H1 (cell line): ENCODE measurements at regions not wholly inside any gene's neighbourhood (a gene's known extent, or its start where the extent isn't known, plus 50 kb on each side); places are given as distances from the start of the nearest gene placed in this dataset.

Experiments used
- CTCF ChIA-PET: fragments of 300-600 bp; sonication (Branson Sonifier 250); formaldehyde crosslinking; loops from one replicate; lab custom pipeline; 2021; ENCODE audit not compliant: partially characterized antibody; lab: Charles Lee
- POLR2A ChIA-PET: fragments of 300-600 bp; sonication (Branson Sonifier 250); formaldehyde crosslinking; loops from one replicate; lab custom pipeline; 2021; ENCODE audit warnings: inconsistent platforms; ENCODE audit not compliant: partially characterized antibody; lab: Charles Lee
- DNase-seq, 2 experiments: peaks; one replicate each; pipeline versions ENCODE4 v3.0.0 to v3.0.0-alpha.2; 2010 to 2022; ENCODE audit warnings: low spot score in 2 of 2, low read depth in 1 of 2, mixed read lengths in 1 of 2
- FAIRE-seq: peaks from 2 replicates; lab custom pipeline; 2011; peaks lifted over from hg19 to GRCh38; lab: Jason Lieb, UNC
- H2AFZ ChIP-seq: 2 replicates; pipeline ENCODE4 v1.8.1; 2012; ENCODE audit warnings: low read length, inconsistent platforms
- H2AK5ac ChIP-seq: 2 replicates; pipeline ENCODE4 v1.6.1; 2013; ENCODE audit warnings: low read depth, low read length
- H2BK120ac ChIP-seq: replicated peaks from 2 replicates; pipeline ENCODE3; 2013; ENCODE audit warnings: low read depth, low read length, inconsistent platforms
- H2BK12ac ChIP-seq: 2 replicates; pipeline ENCODE4 v1.6.1; 2013; ENCODE audit warnings: low read depth, low read length
- H2BK15ac ChIP-seq: 2 replicates; pipeline ENCODE4 v1.6.1; 2013; ENCODE audit warnings: low read length
- H2BK20ac ChIP-seq: 2 replicates; pipeline ENCODE4 v1.6.1; 2013; ENCODE audit warnings: low read length
- H2BK5ac ChIP-seq: 2 replicates; pipeline ENCODE4 v1.6.1; 2013; ENCODE audit warnings: low read depth, low read length
- H3K14ac ChIP-seq: 2 replicates; pipeline ENCODE4 v1.6.1; 2013; ENCODE audit warnings: inconsistent platforms; ENCODE audit not compliant: insufficient read length
- H3K18ac ChIP-seq: 2 replicates; pipeline ENCODE4 v1.6.1; 2013; ENCODE audit warnings: low read length; ENCODE audit errors: extremely low read depth
- H3K23ac ChIP-seq: 2 replicates; pipeline ENCODE4 v1.6.1; 2013; ENCODE audit warnings: inconsistent platforms; ENCODE audit not compliant: insufficient read length
- H3K23me2 ChIP-seq: 2 replicates; pipeline ENCODE4 v1.6.1; 2013; ENCODE audit warnings: low read depth, low read length
- H3K27ac ChIP-seq: 2 replicates; pipeline ENCODE4 v1.6.1; 2011; ENCODE audit warnings: low read depth, low read length, inconsistent platforms
- H3K27me3 ChIP-seq, 4 experiments: replicated peaks in 1 of 4; 1 replicate in 1 of 4; 2 replicates in 3 of 4; pipeline versions ENCODE4 v1.6.1 to v1.8.1; 2011 to 2013; ENCODE audit warnings: low read length in 3 of 4, mild to moderate bottlenecking in 3 of 4, inconsistent platforms in 2 of 4, mixed read lengths in 2 of 4, moderate library complexity in 1 of 4; ENCODE audit not compliant: control insufficient read depth in 3 of 4, insufficient read depth in 3 of 4; ENCODE audit errors: extremely low read depth in 1 of 4
- H3K36me3 ChIP-seq, 4 experiments: 2 replicates each; pipeline versions ENCODE4 v1.6.1 to v1.8.1; 2011 to 2013; ENCODE audit warnings: mild to moderate bottlenecking in 4 of 4, low read length in 3 of 4, moderate library complexity in 2 of 4, control low read depth in 1 of 4, inconsistent platforms in 1 of 4; ENCODE audit not compliant: insufficient read depth in 4 of 4, control insufficient read depth in 2 of 4
- H3K4ac ChIP-seq: replicated peaks from 2 replicates; pipeline ENCODE3; 2013; ENCODE audit warnings: low read length, low read depth, mixed read lengths, inconsistent platforms; ENCODE audit not compliant: insufficient read length
- H3K4me1 ChIP-seq, 4 experiments: replicated peaks in 1 of 4; 1 replicate in 1 of 4; 2 replicates in 3 of 4; pipeline versions ENCODE4 v1.6.1 to v1.8.1; 2011 to 2013; ENCODE audit warnings: low read length in 3 of 4, inconsistent platforms in 2 of 4, mixed read lengths in 1 of 4; ENCODE audit not compliant: insufficient read depth in 4 of 4, control insufficient read depth in 3 of 4
- H3K4me2 ChIP-seq, 2 experiments: 2 replicates each; pipeline versions ENCODE4 v1.6.1 to v1.8.1; 2011 to 2013; ENCODE audit warnings: low read depth in 2 of 2, low read length in 2 of 2, control low read depth in 1 of 2, inconsistent platforms in 1 of 2, mild to moderate bottlenecking in 1 of 2; ENCODE audit not compliant: insufficient read depth in 1 of 2
- H3K4me3 ChIP-seq, 4 experiments: fragments of 200-600, 300-600 bp in 1 of 4; sonication (generic), shearing (Covaris generic), sonication (Bioruptor Twin) in 1 of 4; 2 replicates each; pipeline versions ENCODE4 v1.5.1 to v1.8.1; 2011 to 2016; ENCODE audit warnings: low read length in 4 of 4, low read depth in 3 of 4, control low read depth in 2 of 4, inconsistent platforms in 2 of 4, mild to moderate bottlenecking in 2 of 4, mixed read lengths in 1 of 4, moderate library complexity in 1 of 4; ENCODE audit not compliant: insufficient read depth in 2 of 4; ENCODE audit errors: extremely low read depth in 1 of 4
- H3K56ac ChIP-seq: replicated peaks from 2 replicates; pipeline ENCODE3; 2013; ENCODE audit warnings: low read depth, mild to moderate bottlenecking, mixed read lengths, low read length, inconsistent platforms; ENCODE audit not compliant: insufficient read length
- H3K79me1 ChIP-seq: 2 replicates; pipeline ENCODE4 v1.6.1; 2013; ENCODE audit warnings: low read depth, low read length, control low read depth
- H3K79me2 ChIP-seq, 2 experiments: 2 replicates each; pipeline versions ENCODE4 v1.6.1 to v1.8.1; 2012 to 2013; ENCODE audit warnings: low read length in 2 of 2, mild to moderate bottlenecking in 2 of 2, inconsistent platforms in 1 of 2; ENCODE audit not compliant: insufficient read depth in 2 of 2, control insufficient read depth in 1 of 2
- H3K9ac ChIP-seq, 4 experiments: replicated peaks in 1 of 4; 1 replicate in 1 of 4; 2 replicates in 3 of 4; pipeline versions ENCODE4 v1.6.1 to v1.8.1; 2011 to 2013; ENCODE audit warnings: low read depth in 3 of 4, low read length in 3 of 4, control low read depth in 2 of 4, mild to moderate bottlenecking in 2 of 4, moderate library complexity in 2 of 4, inconsistent platforms in 1 of 4; ENCODE audit errors: extremely low read depth in 1 of 4
- H3K9me3 ChIP-seq, 2 experiments: 2 replicates each; pipeline versions ENCODE4 v1.6.1 to v1.8.1; 2012 to 2013; ENCODE audit warnings: mild to moderate bottlenecking in 2 of 2, moderate library complexity in 2 of 2, control low read depth in 1 of 2, inconsistent platforms in 1 of 2, low read depth in 1 of 2, low read length in 1 of 2, mixed read lengths in 1 of 2; ENCODE audit not compliant: insufficient read depth in 2 of 2
- H4K20me1 ChIP-seq, 2 experiments: replicated peaks in 1 of 2; 2 replicates each; pipeline versions ENCODE3 to v1.8.1; 2011 to 2013; ENCODE audit warnings: inconsistent platforms in 2 of 2, low read length in 2 of 2, mild to moderate bottlenecking in 1 of 2; ENCODE audit not compliant: insufficient read depth in 2 of 2, control insufficient read depth in 1 of 2
- H4K5ac ChIP-seq: 2 replicates; pipeline ENCODE4 v1.6.1; 2013; ENCODE audit warnings: low read length, low read depth, mixed read lengths, inconsistent platforms; ENCODE audit not compliant: insufficient read length
- H4K8ac ChIP-seq: 2 replicates; pipeline ENCODE4 v1.8.0; 2013; ENCODE audit warnings: mild to moderate bottlenecking, moderate library complexity, low read length, inconsistent platforms; ENCODE audit not compliant: insufficient read depth; ENCODE audit errors: extremely low read depth
- H4K91ac ChIP-seq: replicated peaks from 2 replicates; pipeline ENCODE3; 2013; ENCODE audit warnings: low read length, mixed read lengths, inconsistent platforms; ENCODE audit not compliant: insufficient read length
- CREB1 ChIP-seq: IDR thresholded peaks from 2 replicates; pipeline ENCODE4 v1.6.1; 2012; ENCODE audit warnings: inconsistent platforms
- MAFK ChIP-seq: IDR thresholded peaks from 2 replicates; pipeline ENCODE4 v1.6.1; 2012; ENCODE audit warnings: low read depth, mild to moderate bottlenecking, improper control_type of control experiment, low read length
- POLR2AphosphoS5 ChIP-seq: IDR thresholded peaks from 2 replicates; pipeline ENCODE4 v1.6.1; 2011; ENCODE audit warnings: low read depth, low read length
- WGBS, 2 experiments: shearing (Covaris generic) in 1 of 2; methylation state at CpG; one replicate each; pipeline versions ENCODE4 v1.1.6 to v1.1.7; 2013 to 2015; ENCODE audit warnings: low lambda C conversion rate in 2 of 2, mixed read lengths in 2 of 2, inconsistent platforms in 1 of 2, low coverage in 1 of 2, missing lambda C conversion rate in 1 of 2; ENCODE audit not compliant: insufficient replicate concordance in 2 of 2, insufficient coverage in 1 of 2, insufficient read length in 1 of 2; ENCODE audit errors: extremely low coverage in 1 of 2, missing lambda C conversion rate in 1 of 2; 5-methylcytosine and 5-hydroxymethylcytosine counted together

- H3K79me2 ChIP-seq, result no peaks in the 10 kb centered on the region
- no peaks in the 10 kb centered on the region for H3K27me3 ChIP-seq
- no peak overlapping the region for H2BK20ac ChIP-seq
- no peak overlapping the region for H2BK15ac ChIP-seq
- H3K4ac ChIP-seq, result no peak overlapping the region
- H3K27ac ChIP-seq, result no peak overlapping the region
- H3K9me3 ChIP-seq, result no peaks in the 10 kb centered on the region
- no peak overlapping the region for H2BK12ac ChIP-seq
- no peak overlapping the region for H4K91ac ChIP-seq
- no peak overlapping the region for H3K56ac ChIP-seq
- no peak overlapping the region for H2BK5ac ChIP-seq
- no peak overlapping the region for H3K23ac ChIP-seq
- no peak overlapping the region for H2AFZ ChIP-seq
- H3K4me3 ChIP-seq, result no peak overlapping the region
- no peak overlapping the region for H3K14ac ChIP-seq
- no peak overlapping the region for H2BK120ac ChIP-seq
- no peaks in the 10 kb centered on the region for H4K20me1 ChIP-seq
- H4K5ac ChIP-seq, result no peak overlapping the region
- no peaks in the 10 kb centered on the region for H3K79me1 ChIP-seq
- H3K4me1 ChIP-seq, result peaks cover 0 to 4% (median 2%) of the 10 kb centered on the region in 4 experiments; a peak in 4 of 7 replicates
- no peak overlapping the region for H3K18ac ChIP-seq
- no peak overlapping the region for H4K8ac ChIP-seq
- H3K36me3 ChIP-seq, result no peaks in the 10 kb centered on the region
- no peak overlapping the region for H3K4me2 ChIP-seq
- no peak overlapping the region for H2AK5ac ChIP-seq
- 86% methylated on average over 2 of the region's 2 CpGs; no CpG with 5 or more reads in 1 of the 2 experiments for WGBS, 2 experiments
- ChIA-PET CTCF (interaction anchor here (0.8 to 1.7 kb wide), 4 partner anchors 9 to 126 kb away, joined by 3 to 4 read pairs (median 3); no protein-coding TSS in a partner anchor), POLR2A (no interaction called here)
- no peaks in the 10 kb centered on the region for H3K23me2 ChIP-seq
- no peak overlapping the region for H3K9ac ChIP-seq
- no peak for FAIRE-seq
- no peak for DNase-seq
- TF ChIP-seq CREB1 (no peak), MAFK (no peak), POLR2AphosphoS5 (no peak)
Observed at GRCh38 chr1:67883069-67883468, 49.8 kb upstream of the GNG12 start.
